ENCODE measurements at regions not wholly inside any gene's neighbourhood (a gene's known extent, or its start where the extent isn't known, plus 50 kb on each side); places are given as distances from the start of the nearest gene placed in this dataset.

DNA sequence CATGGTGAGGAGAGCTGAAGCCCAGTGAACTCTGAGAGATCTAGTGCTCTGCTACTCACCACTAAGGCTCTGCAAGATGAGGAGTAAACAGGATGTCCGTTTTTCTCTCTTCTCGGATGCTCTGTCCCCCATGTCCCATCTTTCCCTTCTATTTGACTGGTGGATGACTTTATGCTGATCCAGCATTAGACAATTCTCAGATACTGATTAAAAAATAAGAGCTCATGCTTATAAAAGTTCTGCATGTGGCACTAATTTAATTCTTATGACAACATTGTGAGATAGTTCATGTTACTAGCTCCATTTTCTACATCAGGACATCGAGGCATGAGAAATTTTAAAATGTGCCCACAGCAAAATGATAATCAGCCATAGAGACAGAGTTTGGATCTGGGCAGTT, 77.0 kb downstream of the HMHB1 start:
- TF ChIP-seq POLR2AphosphoS5 (IDR thresholded peaks at IDR 0.05; ENCODE audit: borderline replicate concordance, low read depth, low read length) (no peak), EZH2 (IDR thresholded peaks at IDR 0.05) (no peak), FOXP2 (optimal IDR thresholded peaks at IDR 0.05; ENCODE audit: control extremely low read depth, extremely low read length, insufficient read depth) (no peak)
